HL-60 (cell line): ENCODE measurements at regions not wholly inside any gene's neighbourhood (a gene's known extent, or its start where the extent isn't known, plus 50 kb on each side); places are given as distances from the start of the nearest gene placed in this dataset.

Experiments
- CTCF ChIP-seq: IDR thresholded peaks from one replicate; pipeline ENCODE4 v1.5.1; 2011; ENCODE audit warnings: low read length, control low read depth, inconsistent platforms; ENCODE audit not compliant: insufficient read depth
- GABPA ChIP-seq: IDR thresholded peaks from 2 replicates; pipeline ENCODE4 v1.6.1; 2012; ENCODE audit warnings: low read depth
- POLR2AphosphoS5 ChIP-seq: IDR thresholded peaks from 2 replicates; pipeline ENCODE4 v1.6.1; 2012; ENCODE audit warnings: low read depth
- TF ChIP-seq, protein P1 (sequence below): IDR thresholded peaks from 2 replicates; pipeline ENCODE4 v1.6.1; 2012; ENCODE audit warnings: low read depth; ENCODE audit not compliant: insufficient replicate concordance

DNA sequence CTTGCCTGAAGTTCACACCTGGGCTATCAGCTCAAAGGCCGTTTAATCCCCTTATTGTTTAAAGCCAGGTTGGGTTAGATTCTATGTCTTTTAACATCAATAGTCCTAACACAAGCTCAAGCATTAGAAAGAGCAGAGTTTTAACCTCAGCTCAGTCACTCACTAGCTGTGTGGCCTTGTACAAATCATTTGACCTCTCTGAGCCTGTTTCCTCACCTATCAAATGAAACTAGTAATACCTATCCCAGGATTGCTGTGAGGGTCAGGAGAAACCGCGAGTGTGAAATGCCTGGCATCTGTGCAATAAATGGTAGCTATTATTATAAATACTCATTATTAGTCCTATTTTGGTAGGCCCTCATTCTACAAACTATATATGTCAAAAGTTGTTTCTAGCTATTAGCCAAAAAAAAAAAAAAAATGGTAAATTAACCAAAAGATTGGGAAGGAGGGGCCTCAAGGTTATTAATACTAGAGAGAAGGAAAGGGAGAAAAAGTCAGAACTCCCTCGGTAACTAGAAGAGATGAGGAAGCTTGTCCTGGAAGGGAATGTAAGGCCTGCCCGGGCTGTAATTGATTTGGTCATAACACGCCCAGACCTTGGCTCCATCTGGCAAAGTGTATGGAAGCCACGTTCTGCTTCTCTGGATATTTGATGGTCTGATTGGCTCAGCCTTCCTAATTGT lies 510.5 kb upstream of the PROK2 start:
- TF ChIP-seq CTCF, result no peak
- TF ChIP-seq POLR2AphosphoS5, result no peak
- TF ChIP-seq, protein P1, sequence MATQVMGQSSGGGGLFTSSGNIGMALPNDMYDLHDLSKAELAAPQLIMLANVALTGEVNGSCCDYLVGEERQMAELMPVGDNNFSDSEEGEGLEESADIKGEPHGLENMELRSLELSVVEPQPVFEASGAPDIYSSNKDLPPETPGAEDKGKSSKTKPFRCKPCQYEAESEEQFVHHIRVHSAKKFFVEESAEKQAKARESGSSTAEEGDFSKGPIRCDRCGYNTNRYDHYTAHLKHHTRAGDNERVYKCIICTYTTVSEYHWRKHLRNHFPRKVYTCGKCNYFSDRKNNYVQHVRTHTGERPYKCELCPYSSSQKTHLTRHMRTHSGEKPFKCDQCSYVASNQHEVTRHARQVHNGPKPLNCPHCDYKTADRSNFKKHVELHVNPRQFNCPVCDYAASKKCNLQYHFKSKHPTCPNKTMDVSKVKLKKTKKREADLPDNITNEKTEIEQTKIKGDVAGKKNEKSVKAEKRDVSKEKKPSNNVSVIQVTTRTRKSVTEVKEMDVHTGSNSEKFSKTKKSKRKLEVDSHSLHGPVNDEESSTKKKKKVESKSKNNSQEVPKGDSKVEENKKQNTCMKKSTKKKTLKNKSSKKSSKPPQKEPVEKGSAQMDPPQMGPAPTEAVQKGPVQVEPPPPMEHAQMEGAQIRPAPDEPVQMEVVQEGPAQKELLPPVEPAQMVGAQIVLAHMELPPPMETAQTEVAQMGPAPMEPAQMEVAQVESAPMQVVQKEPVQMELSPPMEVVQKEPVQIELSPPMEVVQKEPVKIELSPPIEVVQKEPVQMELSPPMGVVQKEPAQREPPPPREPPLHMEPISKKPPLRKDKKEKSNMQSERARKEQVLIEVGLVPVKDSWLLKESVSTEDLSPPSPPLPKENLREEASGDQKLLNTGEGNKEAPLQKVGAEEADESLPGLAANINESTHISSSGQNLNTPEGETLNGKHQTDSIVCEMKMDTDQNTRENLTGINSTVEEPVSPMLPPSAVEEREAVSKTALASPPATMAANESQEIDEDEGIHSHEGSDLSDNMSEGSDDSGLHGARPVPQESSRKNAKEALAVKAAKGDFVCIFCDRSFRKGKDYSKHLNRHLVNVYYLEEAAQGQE, result no peak
- no peak for TF ChIP-seq GABPA
